H1 (cell line): ENCODE measurements at regions not wholly inside any gene's neighbourhood (a gene's known extent, or its start where the extent isn't known, plus 50 kb on each side); places are given as distances from the start of the nearest gene placed in this dataset.

ENCODE experiments used
- CTCF ChIA-PET: fragments of 300-600 bp; sonication (Branson Sonifier 250); formaldehyde crosslinking; loops from one replicate; lab custom pipeline; 2021; ENCODE audit not compliant: partially characterized antibody; lab: Charles Lee
- POLR2A ChIA-PET: fragments of 300-600 bp; sonication (Branson Sonifier 250); formaldehyde crosslinking; loops from one replicate; lab custom pipeline; 2021; ENCODE audit warnings: inconsistent platforms; ENCODE audit not compliant: partially characterized antibody; lab: Charles Lee
- DNase-seq, 2 experiments: peaks; one replicate each; pipeline versions ENCODE4 v3.0.0 to v3.0.0-alpha.2; 2010 to 2022; ENCODE audit warnings: low spot score in 2 of 2, low read depth in 1 of 2, mixed read lengths in 1 of 2
- FAIRE-seq: peaks from 2 replicates; lab custom pipeline; 2011; peaks lifted over from hg19 to GRCh38; lab: Jason Lieb, UNC
- H2AFZ ChIP-seq: 2 replicates; pipeline ENCODE4 v1.8.1; 2012; ENCODE audit warnings: low read length, inconsistent platforms
- H2AK5ac ChIP-seq: 2 replicates; pipeline ENCODE4 v1.6.1; 2013; ENCODE audit warnings: low read depth, low read length
- H2BK120ac ChIP-seq: replicated peaks from 2 replicates; pipeline ENCODE3; 2013; ENCODE audit warnings: low read depth, low read length, inconsistent platforms
- H2BK12ac ChIP-seq: 2 replicates; pipeline ENCODE4 v1.6.1; 2013; ENCODE audit warnings: low read depth, low read length
- H2BK15ac ChIP-seq: 2 replicates; pipeline ENCODE4 v1.6.1; 2013; ENCODE audit warnings: low read length
- H2BK20ac ChIP-seq: 2 replicates; pipeline ENCODE4 v1.6.1; 2013; ENCODE audit warnings: low read length
- H2BK5ac ChIP-seq: 2 replicates; pipeline ENCODE4 v1.6.1; 2013; ENCODE audit warnings: low read depth, low read length
- H3K14ac ChIP-seq: 2 replicates; pipeline ENCODE4 v1.6.1; 2013; ENCODE audit warnings: inconsistent platforms; ENCODE audit not compliant: insufficient read length
- H3K18ac ChIP-seq: 2 replicates; pipeline ENCODE4 v1.6.1; 2013; ENCODE audit warnings: low read length; ENCODE audit errors: extremely low read depth
- H3K23ac ChIP-seq: 2 replicates; pipeline ENCODE4 v1.6.1; 2013; ENCODE audit warnings: inconsistent platforms; ENCODE audit not compliant: insufficient read length
- H3K23me2 ChIP-seq: 2 replicates; pipeline ENCODE4 v1.6.1; 2013; ENCODE audit warnings: low read depth, low read length
- H3K27ac ChIP-seq: 2 replicates; pipeline ENCODE4 v1.6.1; 2011; ENCODE audit warnings: low read depth, low read length, inconsistent platforms
- H3K27me3 ChIP-seq, 4 experiments: replicated peaks in 1 of 4; 1 replicate in 1 of 4; 2 replicates in 3 of 4; pipeline versions ENCODE4 v1.6.1 to v1.8.1; 2011 to 2013; ENCODE audit warnings: low read length in 3 of 4, mild to moderate bottlenecking in 3 of 4, inconsistent platforms in 2 of 4, mixed read lengths in 2 of 4, moderate library complexity in 1 of 4; ENCODE audit not compliant: control insufficient read depth in 3 of 4, insufficient read depth in 3 of 4; ENCODE audit errors: extremely low read depth in 1 of 4
- H3K36me3 ChIP-seq, 4 experiments: 2 replicates each; pipeline versions ENCODE4 v1.6.1 to v1.8.1; 2011 to 2013; ENCODE audit warnings: mild to moderate bottlenecking in 4 of 4, low read length in 3 of 4, moderate library complexity in 2 of 4, control low read depth in 1 of 4, inconsistent platforms in 1 of 4; ENCODE audit not compliant: insufficient read depth in 4 of 4, control insufficient read depth in 2 of 4
- H3K4ac ChIP-seq: replicated peaks from 2 replicates; pipeline ENCODE3; 2013; ENCODE audit warnings: low read length, low read depth, mixed read lengths, inconsistent platforms; ENCODE audit not compliant: insufficient read length
- H3K4me1 ChIP-seq, 4 experiments: replicated peaks in 1 of 4; 1 replicate in 1 of 4; 2 replicates in 3 of 4; pipeline versions ENCODE4 v1.6.1 to v1.8.1; 2011 to 2013; ENCODE audit warnings: low read length in 3 of 4, inconsistent platforms in 2 of 4, mixed read lengths in 1 of 4; ENCODE audit not compliant: insufficient read depth in 4 of 4, control insufficient read depth in 3 of 4
- H3K4me2 ChIP-seq, 2 experiments: 2 replicates each; pipeline versions ENCODE4 v1.6.1 to v1.8.1; 2011 to 2013; ENCODE audit warnings: low read depth in 2 of 2, low read length in 2 of 2, control low read depth in 1 of 2, inconsistent platforms in 1 of 2, mild to moderate bottlenecking in 1 of 2; ENCODE audit not compliant: insufficient read depth in 1 of 2
- H3K4me3 ChIP-seq, 4 experiments: fragments of 200-600, 300-600 bp in 1 of 4; sonication (generic), shearing (Covaris generic), sonication (Bioruptor Twin) in 1 of 4; 2 replicates each; pipeline versions ENCODE4 v1.5.1 to v1.8.1; 2011 to 2016; ENCODE audit warnings: low read length in 4 of 4, low read depth in 3 of 4, control low read depth in 2 of 4, inconsistent platforms in 2 of 4, mild to moderate bottlenecking in 2 of 4, mixed read lengths in 1 of 4, moderate library complexity in 1 of 4; ENCODE audit not compliant: insufficient read depth in 2 of 4; ENCODE audit errors: extremely low read depth in 1 of 4
- H3K56ac ChIP-seq: replicated peaks from 2 replicates; pipeline ENCODE3; 2013; ENCODE audit warnings: low read depth, mild to moderate bottlenecking, mixed read lengths, low read length, inconsistent platforms; ENCODE audit not compliant: insufficient read length
- H3K79me1 ChIP-seq: 2 replicates; pipeline ENCODE4 v1.6.1; 2013; ENCODE audit warnings: low read depth, low read length, control low read depth
- H3K79me2 ChIP-seq, 2 experiments: 2 replicates each; pipeline versions ENCODE4 v1.6.1 to v1.8.1; 2012 to 2013; ENCODE audit warnings: low read length in 2 of 2, mild to moderate bottlenecking in 2 of 2, inconsistent platforms in 1 of 2; ENCODE audit not compliant: insufficient read depth in 2 of 2, control insufficient read depth in 1 of 2
- H3K9ac ChIP-seq, 4 experiments: replicated peaks in 1 of 4; 1 replicate in 1 of 4; 2 replicates in 3 of 4; pipeline versions ENCODE4 v1.6.1 to v1.8.1; 2011 to 2013; ENCODE audit warnings: low read depth in 3 of 4, low read length in 3 of 4, control low read depth in 2 of 4, mild to moderate bottlenecking in 2 of 4, moderate library complexity in 2 of 4, inconsistent platforms in 1 of 4; ENCODE audit errors: extremely low read depth in 1 of 4
- H3K9me3 ChIP-seq, 2 experiments: 2 replicates each; pipeline versions ENCODE4 v1.6.1 to v1.8.1; 2012 to 2013; ENCODE audit warnings: mild to moderate bottlenecking in 2 of 2, moderate library complexity in 2 of 2, control low read depth in 1 of 2, inconsistent platforms in 1 of 2, low read depth in 1 of 2, low read length in 1 of 2, mixed read lengths in 1 of 2; ENCODE audit not compliant: insufficient read depth in 2 of 2
- H4K20me1 ChIP-seq, 2 experiments: replicated peaks in 1 of 2; 2 replicates each; pipeline versions ENCODE3 to v1.8.1; 2011 to 2013; ENCODE audit warnings: inconsistent platforms in 2 of 2, low read length in 2 of 2, mild to moderate bottlenecking in 1 of 2; ENCODE audit not compliant: insufficient read depth in 2 of 2, control insufficient read depth in 1 of 2
- H4K5ac ChIP-seq: 2 replicates; pipeline ENCODE4 v1.6.1; 2013; ENCODE audit warnings: low read length, low read depth, mixed read lengths, inconsistent platforms; ENCODE audit not compliant: insufficient read length
- H4K8ac ChIP-seq: 2 replicates; pipeline ENCODE4 v1.8.0; 2013; ENCODE audit warnings: mild to moderate bottlenecking, moderate library complexity, low read length, inconsistent platforms; ENCODE audit not compliant: insufficient read depth; ENCODE audit errors: extremely low read depth
- H4K91ac ChIP-seq: replicated peaks from 2 replicates; pipeline ENCODE3; 2013; ENCODE audit warnings: low read length, mixed read lengths, inconsistent platforms; ENCODE audit not compliant: insufficient read length
- SP2 ChIP-seq: IDR thresholded peaks from 2 replicates; pipeline ENCODE4 v1.6.1; 2012; ENCODE audit warnings: mild to moderate bottlenecking, low read length, inconsistent platforms
- USF2 ChIP-seq: IDR thresholded peaks from 2 replicates; pipeline ENCODE4 v1.6.1; 2011; ENCODE audit warnings: low read length, improper control_type of control experiment
- WGBS, 2 experiments: shearing (Covaris generic) in 1 of 2; methylation state at CpG; one replicate each; pipeline versions ENCODE4 v1.1.6 to v1.1.7; 2013 to 2015; ENCODE audit warnings: low lambda C conversion rate in 2 of 2, mixed read lengths in 2 of 2, inconsistent platforms in 1 of 2, low coverage in 1 of 2, missing lambda C conversion rate in 1 of 2; ENCODE audit not compliant: insufficient replicate concordance in 2 of 2, insufficient coverage in 1 of 2, insufficient read length in 1 of 2; ENCODE audit errors: extremely low coverage in 1 of 2, missing lambda C conversion rate in 1 of 2; 5-methylcytosine and 5-hydroxymethylcytosine counted together

- Histone ChIP-seq H2BK5ac (no peak overlapping the region), H4K20me1 (no peaks in the 10 kb centered on the region), H3K9me3 (peaks cover 0 to 3% of the 10 kb centered on the region in 2 experiments; a peak in 1 of 4 replicates), H3K23me2 (no peaks in the 10 kb centered on the region), H3K4ac (no peak overlapping the region), H3K79me2 (no peaks in the 10 kb centered on the region), H2BK20ac (no peak overlapping the region), H2BK120ac (no peak overlapping the region), H3K4me3 (no peak overlapping the region), H2AFZ (no peak overlapping the region), H4K5ac (no peak overlapping the region), H2BK12ac (no peak overlapping the region), H4K8ac (no peak overlapping the region), H3K18ac (no peak overlapping the region), H3K79me1 (no peaks in the 10 kb centered on the region), H3K4me2 (no peak overlapping the region), H3K56ac (no peak overlapping the region), H4K91ac (no peak overlapping the region), H3K4me1 (no peaks in the 10 kb centered on the region), H3K14ac (no peak overlapping the region), H3K36me3 (no peaks in the 10 kb centered on the region; a peak in 1 of 8 replicates), H3K9ac (no peak overlapping the region), H2AK5ac (no peak overlapping the region), H3K27me3 (no peaks in the 10 kb centered on the region), H2BK15ac (no peak overlapping the region), H3K27ac (no peak overlapping the region), H3K23ac (no peak overlapping the region)
- WGBS, 2 experiments, result 96% methylated on average over 2 of the region's 2 CpGs; no CpG with 5 or more reads in 1 of the 2 experiments
- TF ChIP-seq SP2, result no peak
- no peak for TF ChIP-seq USF2
- CTCF ChIA-PET, result interaction anchor here (0.6 kb wide), 1 partner anchor 977 kb away, joined by 4 read pairs; no protein-coding TSS in a partner anchor
- DNase-seq (no peak), FAIRE-seq (no peak)
- POLR2A ChIA-PET, result no interaction called here
These were observed 220.3 kb upstream of the ARID2 start for GRCh38 chr12:45509187-45509586.
